Caco-2 (cell line): ENCODE measurements at regions not wholly inside any gene's neighbourhood (a gene's known extent, or its start where the extent isn't known, plus 50 kb on each side); places are given as distances from the start of the nearest gene placed in this dataset.

Experiments
- BruUV-seq: library from RNA; stranded (reverse); fragments of 400-500 nt; replicated peaks from 2 replicates; lab custom pipeline; 2021; lab: Mats Ljungman, UMichigan
- CTCF ChIA-PET: fragments of 300-600 bp; sonication (Branson Sonifier 250); formaldehyde crosslinking; loops from one replicate; lab custom pipeline; 2022; ENCODE audit warnings: antibody characterized with exemption; lab: Charles Lee
- POLR2A ChIA-PET: fragments of 300-600 bp; sonication (Branson Sonifier 250); formaldehyde crosslinking; loops from one replicate; lab custom pipeline; 2022; ENCODE audit warnings: antibody characterized with exemption; lab: Charles Lee
- DNase-seq, 2 experiments: peaks; one replicate each; pipeline versions ENCODE4 v3.0.0 to v3.0.0-alpha.2; 2020 to 2022
- H3K27me3 ChIP-seq: replicated peaks from 2 replicates; pipeline ENCODE4 v1.6.0; 2011; ENCODE audit warnings: low read length; ENCODE audit not compliant: control insufficient read depth, insufficient read depth
- H3K36me3 ChIP-seq: 2 replicates; pipeline ENCODE4 v1.5.1; 2011; ENCODE audit warnings: low read length; ENCODE audit not compliant: control insufficient read depth, insufficient read depth
- H3K4me1 ChIP-seq: fragments of 250-450 bp; sonication (Bioruptor Pico); 2 replicates; pipeline ENCODE4 v1.5.1; 2020; ENCODE audit warnings: mild to moderate bottlenecking
- H3K4me3 ChIP-seq: 2 replicates; pipeline ENCODE4 v1.5.1; 2011; ENCODE audit warnings: low read depth, mild to moderate bottlenecking, control low read depth, low read length
- H3K9me3 ChIP-seq: fragments of 250-450 bp; sonication (Bioruptor Pico); 2 replicates; pipeline ENCODE4 v1.5.1; 2020; ENCODE audit warnings: mild to moderate bottlenecking, moderate library complexity
- H3K27ac Mint-ChIP-seq: one replicate; pipeline ENCODE4 v1.8.0; 2022; ENCODE audit warnings: mixed read lengths; ENCODE audit not compliant: unreplicated experiment
- H3K27me3 Mint-ChIP-seq: one replicate; pipeline ENCODE4 v1.8.0; 2022; ENCODE audit warnings: mixed read lengths; ENCODE audit not compliant: insufficient read depth, unreplicated experiment
- H3K36me3 Mint-ChIP-seq: one replicate; pipeline ENCODE4 v1.8.0; 2022; ENCODE audit warnings: mild to moderate bottlenecking, mixed read lengths; ENCODE audit not compliant: insufficient read depth, unreplicated experiment
- H3K4me1 Mint-ChIP-seq: one replicate; pipeline ENCODE4 v1.8.0; 2022; ENCODE audit warnings: low read depth, mixed read lengths; ENCODE audit not compliant: unreplicated experiment
- H3K4me3 Mint-ChIP-seq: one replicate; pipeline ENCODE4 v1.8.0; 2022; ENCODE audit warnings: mild to moderate bottlenecking, moderate library complexity, mixed read lengths; ENCODE audit not compliant: unreplicated experiment
- H3K9me3 Mint-ChIP-seq: one replicate; pipeline ENCODE4 v1.8.0; 2022; ENCODE audit warnings: mixed read lengths; ENCODE audit not compliant: unreplicated experiment
- CTCF ChIP-seq, 2 experiments: fragments of 200-600 bp in 1 of 2; IDR thresholded peaks; 1 replicate in 1 of 2; 2 replicates in 1 of 2; pipeline versions ENCODE4 v1.5.1 to v1.8.0; 2011 to 2022; ENCODE audit warnings: antibody characterized with exemption in 1 of 2, control low read depth in 1 of 2, inconsistent platforms in 1 of 2, low read depth in 1 of 2, low read length in 1 of 2, mild to moderate bottlenecking in 1 of 2, moderate library complexity in 1 of 2; ENCODE audit not compliant: insufficient read depth in 1 of 2, severe bottlenecking in 1 of 2, unreplicated experiment in 1 of 2
- intact Hi-C: fragments of 100-400 bp; cut with micrococcal nuclease; formaldehyde crosslinking; loops from one replicate; pipeline ENCODE4 v1.10.0; 2022; ENCODE audit not compliant: unreplicated experiment

- H3K27ac Mint-ChIP-seq: no peak overlapping the region
- no TSS peak for BruUV-seq
- CTCF ChIA-PET: no interaction called here
These were observed 272.5 kb downstream of the PTTG2 start for GRCh38 chr4:38232741-38233140.

GRCh38 chr4:38233727-38234480 lies 273.7 kb downstream of the PTTG2 start:
- CTCF ChIA-PET: no interaction called here
- H3K4me3 ChIP-seq: no peak overlapping the region
- TF ChIP-seq CTCF (IDR thresholded peaks at IDR 0.05; ENCODE audit: insufficient read depth in 1 of 2, low read depth in 1 of 2, low read length in 1 of 2, severe bottlenecking in 1 of 2, unreplicated experiment in 1 of 2): no peak
- H3K9me3 ChIP-seq: peaks cover 4% of the 10 kb centered on the region; the same call in 1 of the 2 replicates
- H3K27ac Mint-ChIP-seq: no peak overlapping the region
- no peaks in the 10 kb centered on the region for H3K36me3 ChIP-seq
- no TSS peak for BruUV-seq
- no peak overlapping the region for H3K4me3 Mint-ChIP-seq
- peaks cover 10% of the 10 kb centered on the region for H3K9me3 Mint-ChIP-seq
- no peak for DNase-seq
- H3K27me3 ChIP-seq: no peaks in the 10 kb centered on the region
- H3K4me1 Mint-ChIP-seq: peaks cover 23% of the 10 kb centered on the region
- POLR2A ChIA-PET: no interaction called here
- H3K36me3 Mint-ChIP-seq: no peaks in the 10 kb centered on the region
- H3K4me1 ChIP-seq: peaks cover 19% of the 10 kb centered on the region
- intact Hi-C loops: no loop called here
- H3K27me3 Mint-ChIP-seq: no peaks in the 10 kb centered on the region

More at GRCh38 chr4:38232741-38233140, 272.5 kb downstream of the PTTG2 start:
- H3K27me3 ChIP-seq: no peaks in the 10 kb centered on the region
- Mint-ChIP-seq H3K4me3 (no peak overlapping the region), H3K9me3 (peaks cover 10% of the 10 kb centered on the region), H3K4me1 (peaks cover 23% of the 10 kb centered on the region), H3K36me3 (no peaks in the 10 kb centered on the region), H3K27me3 (no peaks in the 10 kb centered on the region)
- no peak for DNase-seq
- H3K9me3 ChIP-seq: peaks cover 4% of the 10 kb centered on the region; the same call in 1 of the 2 replicates
- intact Hi-C loops: no loop called here
- H3K36me3 ChIP-seq: no peaks in the 10 kb centered on the region
- H3K4me1 ChIP-seq: peaks cover 19% of the 10 kb centered on the region
- H3K4me3 ChIP-seq: no peak overlapping the region
- no peak for TF ChIP-seq CTCF (IDR thresholded peaks at IDR 0.05; ENCODE audit: insufficient read depth in 1 of 2, low read depth in 1 of 2, low read length in 1 of 2, severe bottlenecking in 1 of 2, unreplicated experiment in 1 of 2)
- POLR2A ChIA-PET: no interaction called here

GRCh38 chr4:38235354-38235753 lies 275.2 kb downstream of the PTTG2 start:
- CTCF ChIA-PET: no interaction called here
- no TSS peak for BruUV-seq

More at GRCh38 chr4:38235354-38235753, 275.2 kb downstream of the PTTG2 start:
- Histone ChIP-seq H3K4me1 (peaks cover 8% of the 10 kb centered on the region), H3K36me3 (no peaks in the 10 kb centered on the region), H3K4me3 (no peak overlapping the region), H3K27me3 (no peaks in the 10 kb centered on the region), H3K9me3 (peaks cover 4% of the 10 kb centered on the region; the same call in 1 of the 2 replicates)
- H3K27me3 Mint-ChIP-seq: no peaks in the 10 kb centered on the region
- no peaks in the 10 kb centered on the region for H3K36me3 Mint-ChIP-seq
- no peak for TF ChIP-seq CTCF (IDR thresholded peaks at IDR 0.05; ENCODE audit: insufficient read depth in 1 of 2, low read depth in 1 of 2, low read length in 1 of 2, severe bottlenecking in 1 of 2, unreplicated experiment in 1 of 2)
- no peak overlapping the region for H3K27ac Mint-ChIP-seq
- no peak for DNase-seq
- H3K9me3 Mint-ChIP-seq: peaks cover 10% of the 10 kb centered on the region
- intact Hi-C loops: no loop called here
- POLR2A ChIA-PET: no interaction called here
- peaks cover 17% of the 10 kb centered on the region for H3K4me1 Mint-ChIP-seq
- H3K4me3 Mint-ChIP-seq: no peak overlapping the region
